Activated T-helper 1 cell treated with anti-CD3 and anti-CD28 coated beads, Interleukin-2, amount 50 U/mL, for 16 hours (primary cell): ENCODE measurements at regions not wholly inside any gene's neighbourhood (a gene's known extent, or its start where the extent isn't known, plus 50 kb on each side); places are given as distances from the start of the nearest gene placed in this dataset.

Source experiments
- DNase-seq, 2 donors: peaks; one replicate each; pipeline ENCODE4 v3.0.0-alpha.2; 2020; ENCODE audit warnings: low read depth in 1 of 2, low spot score in 1 of 2

DNA sequence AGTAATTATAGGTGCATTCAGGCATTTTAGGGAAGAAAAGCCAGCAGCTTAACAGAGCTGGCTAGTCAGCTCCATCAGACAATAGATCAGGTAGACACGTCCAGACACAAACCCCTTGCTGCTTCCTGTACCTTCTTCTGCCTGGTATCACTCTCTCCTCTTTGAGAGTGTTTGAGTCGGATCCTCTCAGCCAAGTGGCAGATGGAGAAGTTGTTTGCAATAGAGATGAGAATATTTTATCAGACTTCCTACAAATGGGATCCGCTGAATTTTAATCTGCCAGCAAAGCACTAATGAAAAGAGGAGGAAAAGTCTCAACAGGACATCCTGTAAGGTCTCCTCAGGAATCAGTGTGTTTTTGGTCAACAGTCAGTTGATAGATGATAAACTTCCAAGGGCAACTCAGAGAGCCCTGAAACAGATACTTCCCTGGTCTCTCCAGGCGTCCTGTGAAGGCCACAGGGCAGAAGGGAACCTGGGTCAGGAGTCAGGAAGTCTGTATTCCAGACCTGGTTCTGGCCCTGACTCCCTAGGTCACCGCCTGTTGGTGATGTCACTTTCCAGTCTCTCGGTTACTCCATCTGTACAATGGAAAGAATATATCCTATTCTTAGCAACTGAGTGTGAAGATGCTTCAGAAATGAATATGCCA, 62.1 kb upstream of the PROX1 start:
- no peak for DNase-seq

GRCh38 chr1:213927846-213928245, 59.9 kb upstream of the PROX1 start:
- DNase-seq, result no peak

DNA sequence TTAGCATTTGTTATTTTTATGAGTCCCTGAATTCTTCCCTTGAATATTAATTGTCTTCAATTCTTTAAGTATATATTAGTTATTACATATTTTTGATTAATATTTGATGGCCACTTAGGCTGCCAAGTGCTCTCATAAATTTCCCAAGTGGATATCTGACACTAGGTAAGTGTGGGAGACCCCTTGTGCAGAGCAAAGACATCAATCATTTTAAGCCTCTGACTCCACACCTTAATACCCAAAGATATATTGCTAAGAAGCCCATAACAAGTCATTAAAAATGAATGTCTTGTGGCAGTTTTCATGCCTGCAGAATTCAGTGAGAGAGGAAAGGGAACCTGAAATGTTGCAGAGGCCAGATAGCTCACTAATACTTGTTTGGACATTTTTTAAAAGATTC, 58.4 kb upstream of the PROX1 start:
- DNase-seq, result no peak

DNA sequence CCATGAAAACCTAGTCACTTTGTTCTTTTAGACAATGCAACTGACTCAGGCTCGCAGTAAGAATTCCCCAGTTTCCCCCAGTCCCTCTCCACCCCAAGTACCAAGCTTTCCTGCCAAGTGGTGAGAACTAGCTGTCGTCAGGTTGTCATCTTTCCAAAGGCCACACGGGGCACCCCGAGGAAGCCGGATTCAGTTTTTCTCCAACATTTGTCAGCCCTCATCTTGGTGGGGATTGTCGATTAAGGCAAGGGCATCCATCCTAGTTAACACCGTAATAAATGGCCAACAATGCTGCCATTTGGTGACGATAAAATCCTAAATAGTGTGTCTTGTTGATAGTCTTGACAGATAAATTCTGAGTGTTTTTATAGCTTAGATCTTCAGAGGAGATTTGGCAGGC, 55.9 kb upstream of the PROX1 start:
- DNase-seq, result no peak

DNA sequence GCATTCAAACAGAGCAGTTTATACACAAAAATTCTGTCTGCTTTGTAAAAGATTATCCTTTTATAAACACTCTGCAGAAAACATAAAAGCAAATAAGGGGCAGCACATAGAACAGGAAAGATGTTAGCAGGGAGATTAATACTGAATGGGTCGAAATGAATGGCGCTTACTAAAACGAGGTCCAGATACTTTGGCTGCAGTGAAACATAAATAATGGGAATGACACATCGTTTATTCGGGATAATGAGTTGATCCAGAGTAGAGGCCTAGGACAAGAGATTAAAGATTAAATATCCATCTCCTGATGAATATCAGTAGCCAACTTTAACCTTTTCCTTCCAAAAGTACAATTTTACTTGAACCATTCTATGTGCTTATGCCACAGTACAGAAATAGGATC, 54.4 kb upstream of the PROX1 start:
- no peak for DNase-seq

- no peak for DNase-seq
These were observed 53.1 kb upstream of the PROX1 start for GRCh38 chr1:213934649-213935048.

- no peak for DNase-seq
These were observed 51.2 kb upstream of the PROX1 start for GRCh38 chr1:213936571-213936970.
